Erythroblast (primary cell): ENCODE measurements at regions not wholly inside any gene's neighbourhood (a gene's known extent, or its start where the extent isn't known, plus 50 kb on each side); places are given as distances from the start of the nearest gene placed in this dataset.

ENCODE experiments used
- GATA1 ChIP-seq: IDR thresholded peaks from 2 replicates; pipeline ENCODE4 v1.6.1; 2011; ENCODE audit warnings: low read depth, mild to moderate bottlenecking, control low read depth, low read length, moderate library complexity
- POLR2A ChIP-seq: IDR thresholded peaks from 2 replicates; pipeline ENCODE4 v1.6.1; 2011; ENCODE audit warnings: mild to moderate bottlenecking, low read length

GRCh38 chr1:198864695-198865094, 225.9 kb downstream of the PTPRC start:
- TF ChIP-seq POLR2A (no peak), GATA1 (no peak)
